HG02571 (cell line): ENCODE measurements at regions not wholly inside any gene's neighbourhood (a gene's known extent, or its start where the extent isn't known, plus 50 kb on each side); places are given as distances from the start of the nearest gene placed in this dataset.

ENCODE experiments used
- ATAC-seq: cut with Tn5 transposase; IDR thresholded peaks from one replicate; pipeline ENCODE4 v1.9.1; 2021; ENCODE audit warnings: mild to moderate bottlenecking, moderate library complexity; ENCODE audit not compliant: unreplicated experiment

DNA sequence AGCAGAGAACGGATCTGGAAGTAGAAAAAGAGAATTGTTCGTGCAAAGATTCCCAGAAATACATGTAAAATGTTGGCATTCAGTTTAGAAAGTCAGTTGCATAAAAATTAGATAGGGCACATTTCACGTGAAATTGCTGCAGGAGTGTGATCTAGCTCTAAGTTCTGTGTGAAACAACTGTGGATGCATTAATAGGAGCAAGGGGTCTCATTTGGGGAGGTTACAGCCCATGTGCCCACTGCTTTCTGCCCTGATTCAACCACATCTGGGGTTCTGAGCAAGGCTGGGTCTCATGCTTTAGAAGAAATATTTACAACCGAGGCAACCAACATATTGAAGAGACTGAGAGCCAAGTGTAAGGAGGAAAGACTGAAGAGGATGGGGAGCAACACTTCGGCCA is 639.0 kb downstream of the BCOR start:
- no peak for ATAC-seq

DNA sequence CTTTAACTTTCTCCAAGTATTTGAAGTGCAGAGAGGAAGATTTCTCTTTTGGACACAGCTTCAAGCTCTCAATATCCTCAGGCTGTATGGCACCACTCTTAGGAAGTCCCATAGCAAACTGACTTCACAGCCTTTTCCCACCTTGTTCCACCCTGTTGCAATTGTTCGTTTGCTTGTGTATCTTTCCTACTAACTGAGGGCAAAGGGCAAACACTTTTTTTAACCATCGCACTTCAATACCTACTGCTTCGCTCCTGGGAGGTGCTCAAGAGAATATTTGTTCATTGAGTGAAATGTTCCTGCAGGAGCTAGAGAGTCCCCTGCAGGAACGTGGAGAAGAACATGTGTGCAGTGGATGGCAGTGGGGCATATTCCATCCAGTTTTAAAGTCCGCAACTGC is 638.6 kb downstream of the BCOR start:
- ATAC-seq, result no peak

DNA sequence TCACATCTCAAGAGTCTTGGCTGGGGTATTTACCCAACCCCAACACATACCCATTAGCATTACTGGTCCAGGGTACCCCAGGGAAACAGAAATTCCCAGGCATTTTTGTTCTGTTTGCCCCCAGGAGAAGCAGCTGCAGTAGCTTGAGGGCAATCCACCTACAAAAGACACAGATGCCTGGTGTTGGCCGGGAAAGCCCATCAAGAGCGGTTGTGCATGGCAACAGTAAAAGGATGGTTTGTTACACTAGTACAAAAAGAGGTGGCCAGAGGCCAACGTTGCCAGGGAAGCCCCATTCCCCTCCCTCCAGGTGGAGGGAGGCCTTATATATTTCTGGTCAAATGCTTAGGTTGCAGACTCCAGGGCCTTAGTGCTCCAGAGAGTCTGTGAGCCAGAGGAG is 637.8 kb downstream of the BCOR start:
- ATAC-seq, result no peak

DNA sequence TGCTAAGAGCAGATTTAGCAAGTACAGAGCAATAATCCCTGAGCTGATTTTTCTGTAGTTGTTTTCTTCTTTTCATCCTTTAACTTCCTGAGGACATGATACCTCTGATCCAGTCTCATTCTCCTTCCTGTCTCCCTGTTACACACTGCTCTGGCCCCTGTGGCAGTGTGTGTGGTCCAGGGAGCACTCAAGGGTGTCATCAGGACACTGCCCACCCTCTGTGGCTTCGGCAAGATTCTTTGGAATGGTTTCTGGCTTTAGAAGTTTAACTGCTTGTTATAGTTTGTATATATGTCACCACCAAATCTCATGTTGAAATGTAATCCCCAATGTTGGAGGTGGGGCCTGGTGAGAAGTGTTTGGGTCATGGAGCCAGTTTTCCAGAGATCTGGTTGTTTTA is 637.3 kb downstream of the BCOR start:
- ATAC-seq, result no peak

GRCh38 chrX:39462835-39463234 is 634.9 kb downstream of the BCOR start:
- ATAC-seq, result no peak

GRCh38 chrX:39464253-39464652 is 633.5 kb downstream of the BCOR start:
- no peak for ATAC-seq

GRCh38 chrX:39465467-39465866 is 632.3 kb downstream of the BCOR start:
- no peak for ATAC-seq

DNA sequence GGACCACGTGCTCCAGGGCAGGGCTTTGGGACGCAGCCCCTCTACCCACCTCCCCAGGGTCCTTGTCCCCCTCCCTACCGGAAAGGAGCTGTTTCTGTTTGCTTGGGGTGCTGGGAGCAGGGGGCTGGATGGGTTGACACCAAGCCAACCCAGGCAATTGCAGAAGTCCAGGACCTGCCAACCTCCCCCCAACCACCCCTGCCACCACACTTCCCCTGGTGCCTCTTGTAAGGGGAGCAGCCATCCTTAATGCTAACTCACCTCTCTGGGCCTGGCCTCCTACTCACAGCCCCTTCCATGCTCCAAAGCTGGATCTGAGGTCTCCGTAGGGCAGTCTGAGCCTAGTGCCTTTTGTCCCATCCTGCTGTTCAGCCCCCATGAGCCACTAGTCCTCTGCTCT is 631.9 kb downstream of the BCOR start:
- no peak for ATAC-seq

GRCh38 chrX:39469126-39469525 is 628.6 kb downstream of the BCOR start:
- ATAC-seq, result no peak

- no peak for ATAC-seq
These were observed 627.0 kb downstream of the BCOR start for GRCh38 chrX:39470588-39471407.

- ATAC-seq, result no peak
These were observed 625.6 kb downstream of the BCOR start for GRCh38 chrX:39472161-39472560.

- ATAC-seq, result no peak
These were observed 623.9 kb downstream of the BCOR start for GRCh38 chrX:39473812-39474211.

DNA sequence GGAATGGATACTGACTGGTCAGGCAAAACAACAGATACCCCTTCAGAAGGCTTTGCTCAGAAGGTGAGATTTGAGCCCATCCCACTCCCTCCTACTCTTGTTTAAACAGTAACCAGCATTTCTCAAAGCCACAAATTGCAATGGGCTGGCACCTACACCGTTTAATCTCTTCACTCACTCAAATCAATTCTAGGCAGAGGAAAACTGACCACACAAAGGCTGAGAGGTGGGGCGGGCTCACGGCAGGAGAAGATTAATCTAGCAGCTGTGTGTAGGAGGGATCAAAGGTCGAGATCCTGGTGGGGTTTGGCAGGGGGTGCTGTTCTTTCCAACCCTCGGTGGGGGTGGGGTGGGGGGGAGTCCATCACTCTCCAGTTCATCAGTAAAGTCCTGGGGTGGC is 622.4 kb downstream of the BCOR start:
- no peak for ATAC-seq

DNA sequence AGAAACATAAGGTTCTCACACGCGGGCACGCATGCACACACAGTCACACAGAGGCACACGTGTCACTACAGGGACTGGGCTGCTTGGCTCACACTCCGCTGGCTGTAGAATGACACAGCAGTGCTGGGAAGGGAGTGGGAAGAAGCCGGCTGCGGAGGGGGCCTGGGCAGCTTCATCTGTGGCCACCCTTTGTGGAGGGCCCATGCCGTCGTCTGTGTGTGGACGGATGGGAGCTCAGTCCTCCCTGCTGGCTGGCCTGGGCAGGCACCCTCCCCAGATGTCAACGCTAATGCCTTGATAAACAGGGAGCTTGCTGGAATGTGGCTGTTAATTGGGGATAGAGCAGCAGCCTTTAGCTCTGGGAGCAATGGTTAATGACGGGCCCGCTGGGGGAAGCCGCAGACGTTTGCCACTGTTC is 621.1 kb downstream of the BCOR start:
- ATAC-seq, result no peak

GRCh38 chrX:39477031-39477761 is 620.6 kb downstream of the BCOR start:
- ATAC-seq, result no peak

DNA sequence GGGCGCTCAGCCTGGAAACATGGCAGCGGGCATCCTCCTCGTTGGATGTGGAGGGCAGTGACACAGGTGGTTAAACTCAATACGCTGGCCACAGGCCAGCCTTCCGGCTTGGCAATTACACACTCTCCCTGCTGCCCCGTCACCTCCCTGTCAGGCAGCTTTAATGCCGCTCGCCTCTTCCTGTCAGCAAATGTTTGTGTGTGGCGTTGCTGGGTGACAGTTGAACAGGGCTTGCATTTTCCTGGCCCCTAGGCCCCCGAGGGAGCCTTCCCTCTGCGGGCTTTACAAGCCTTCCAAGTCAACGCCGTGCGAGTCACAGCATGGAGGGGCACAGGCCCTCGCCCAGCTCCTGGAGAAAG is 620.0 kb downstream of the BCOR start:
- ATAC-seq, result no peak

DNA sequence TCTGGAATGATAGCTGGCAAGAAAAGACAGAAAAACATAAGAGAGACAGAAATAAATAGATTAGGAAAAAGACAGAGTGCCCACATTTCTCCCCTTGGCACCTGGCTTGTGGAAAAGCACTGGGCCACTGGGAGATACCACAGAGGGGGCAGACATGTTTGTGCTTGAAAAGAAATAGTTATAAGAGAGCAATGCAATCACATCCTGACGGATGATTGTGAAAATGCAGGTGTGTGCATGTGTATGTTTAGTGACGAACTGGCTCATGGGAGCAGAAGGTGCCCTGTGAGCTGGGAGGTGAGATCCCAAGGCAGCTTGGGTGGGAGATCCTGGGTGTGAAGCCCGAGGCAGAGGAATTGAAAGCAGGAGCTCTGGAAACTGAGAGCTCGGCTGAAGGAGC is 617.9 kb downstream of the BCOR start:
- ATAC-seq, result no peak

DNA sequence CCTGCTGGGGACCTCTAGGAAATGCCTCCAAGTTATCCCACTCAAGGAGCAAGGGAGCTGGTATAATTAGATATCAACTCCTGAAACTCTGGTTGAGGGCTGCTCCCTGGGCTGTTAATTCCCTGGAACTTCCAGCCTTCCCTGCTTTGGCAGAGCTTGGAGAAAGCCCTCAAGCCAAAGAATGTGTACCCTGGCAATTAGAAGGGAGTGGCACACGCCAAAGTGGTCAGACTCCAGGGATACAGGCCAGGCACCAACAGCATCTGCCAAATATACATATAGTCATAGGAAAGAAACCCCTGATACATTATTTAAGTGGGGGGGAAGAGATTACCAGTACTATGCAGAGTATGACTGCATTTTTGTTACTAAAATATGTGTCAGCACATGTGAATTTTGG is 616.8 kb downstream of the BCOR start:
- no peak for ATAC-seq

GRCh38 chrX:39481621-39482020 is 616.1 kb downstream of the BCOR start:
- no peak for ATAC-seq

- ATAC-seq, result no peak
These were observed 613.3 kb downstream of the BCOR start for GRCh38 chrX:39484159-39485068.

DNA sequence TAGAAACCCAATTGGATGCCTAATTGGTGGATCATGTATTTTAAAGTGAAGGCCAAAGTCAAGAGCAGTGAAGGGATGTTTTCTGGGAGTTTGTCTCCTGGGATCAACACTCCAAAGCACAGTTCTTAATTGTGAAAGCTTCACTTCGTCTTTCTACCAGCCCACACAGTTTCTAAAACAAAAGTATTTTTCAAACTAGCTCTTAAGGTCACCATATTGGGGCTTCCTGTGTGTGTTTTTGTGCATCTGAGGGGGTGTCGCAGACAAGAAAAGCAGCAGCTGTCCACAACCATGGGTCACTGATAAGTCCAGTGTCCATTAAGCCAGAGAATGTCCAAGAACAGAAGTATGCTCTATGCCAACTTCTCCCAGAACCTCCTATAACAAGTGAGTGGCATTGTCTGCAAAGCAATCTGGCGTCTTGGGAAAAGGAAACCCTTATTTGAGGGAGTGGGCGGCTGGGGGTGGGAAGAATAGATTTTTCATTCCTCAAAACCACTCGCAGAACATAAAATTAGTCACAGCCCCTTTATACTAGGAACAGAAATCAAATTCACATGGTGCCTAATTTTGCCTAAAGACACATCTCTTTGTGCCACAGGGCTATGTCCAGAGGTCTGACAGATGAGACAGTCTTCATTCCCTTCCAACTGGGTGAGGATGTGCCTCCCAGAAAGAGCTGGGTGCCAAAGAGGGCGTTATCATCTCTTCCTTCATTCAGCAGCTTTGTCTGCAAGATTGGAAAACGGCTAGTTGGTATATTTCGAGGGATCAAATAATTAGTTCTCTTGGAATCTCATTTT is 610.4 kb downstream of the BCOR start:
- ATAC-seq, result no peak
